ENCODE measurements at regions not wholly inside any gene's neighbourhood (a gene's known extent, or its start where the extent isn't known, plus 50 kb on each side); places are given as distances from the start of the nearest gene placed in this dataset.

- TF ChIP-seq POLR2A (IDR thresholded peaks at IDR 0.05) = no peak
- no peak for TF ChIP-seq POLR2AphosphoS5 (IDR thresholded peaks at IDR 0.05)
- TF ChIP-seq CTCF (IDR thresholded peaks at IDR 0.05) = no peak
- no peak for TF ChIP-seq EP300 (IDR thresholded peaks at IDR 0.05)
- no peak for DNase-seq (ENCODE audit: low spot score in 2 of 2)
- no peaks in the 10 kb centered on the region for H3K9me3 ChIP-seq
- no peak overlapping the region for H3K4me3 ChIP-seq
- H3K4me1 ChIP-seq = no peaks in the 10 kb centered on the region
- no peaks in the 10 kb centered on the region for H3K27me3 ChIP-seq
- H3K36me3 ChIP-seq = no peaks in the 10 kb centered on the region
- no peak overlapping the region for H3K27ac ChIP-seq
- 84% methylated on average over 12 of the region's 12 CpGs for WGBS
Observed at GRCh38 chr20:39130627-39131026, 168.5 kb downstream of the DHX35 start.

- no peaks in the 10 kb centered on the region for H3K9me3 ChIP-seq
- no peaks in the 10 kb centered on the region for H3K4me1 ChIP-seq
- TF ChIP-seq CTCF (IDR thresholded peaks at IDR 0.05) (no peak), POLR2AphosphoS5 (IDR thresholded peaks at IDR 0.05) (no peak), POLR2A (IDR thresholded peaks at IDR 0.05) (no peak), EP300 (IDR thresholded peaks at IDR 0.05) (no peak)
Observed at GRCh38 chr20:39129523-39129922, 167.4 kb downstream of the DHX35 start.

GRCh38 chr20:39124064-39124463 is 161.9 kb downstream of the DHX35 start:
- no peak for TF ChIP-seq CTCF (IDR thresholded peaks at IDR 0.05)
- TF ChIP-seq POLR2AphosphoS5 (IDR thresholded peaks at IDR 0.05) = no peak
- no peak for TF ChIP-seq POLR2A (IDR thresholded peaks at IDR 0.05)
- no peak for TF ChIP-seq EP300 (IDR thresholded peaks at IDR 0.05)
- Histone ChIP-seq H3K36me3 (no peaks in the 10 kb centered on the region), H3K9me3 (no peaks in the 10 kb centered on the region), H3K27me3 (peaks cover 28% of the 10 kb centered on the region), H3K27ac (no peak overlapping the region), H3K4me3 (no peak overlapping the region), H3K4me1 (no peaks in the 10 kb centered on the region)
- DNase-seq (ENCODE audit: low spot score in 2 of 2) = no peak
- 78% methylated on average over 7 of the region's 7 CpGs for WGBS

More at GRCh38 chr20:39129523-39129922, 167.4 kb downstream of the DHX35 start:
- no peak overlapping the region for H3K27ac ChIP-seq
- peaks cover 3% of the 10 kb centered on the region for H3K27me3 ChIP-seq
- DNase-seq (ENCODE audit: low spot score in 2 of 2) = no peak
- H3K4me3 ChIP-seq = no peak overlapping the region
- 61% methylated on average over 2 of the region's 2 CpGs for WGBS
- no peaks in the 10 kb centered on the region for H3K36me3 ChIP-seq

- Histone ChIP-seq H3K9me3 (no peaks in the 10 kb centered on the region), H3K27ac (no peak overlapping the region), H3K4me3 (no peak overlapping the region), H3K4me1 (no peaks in the 10 kb centered on the region), H3K27me3 (peaks cover 28% of the 10 kb centered on the region), H3K36me3 (no peaks in the 10 kb centered on the region)
- WGBS = 50% methylated on average over 3 of the region's 3 CpGs
- TF ChIP-seq CTCF (IDR thresholded peaks at IDR 0.05) (no peak), POLR2AphosphoS5 (IDR thresholded peaks at IDR 0.05) (no peak), EP300 (IDR thresholded peaks at IDR 0.05) (no peak), POLR2A (IDR thresholded peaks at IDR 0.05) (no peak)
- no peak for DNase-seq (ENCODE audit: low spot score in 2 of 2)
Observed at GRCh38 chr20:39123185-39123557, 161.0 kb downstream of the DHX35 start.

- no peak overlapping the region for H3K4me3 ChIP-seq
- H3K9me3 ChIP-seq = peaks cover 3% of the 10 kb centered on the region
- DNase-seq (ENCODE audit: low spot score in 2 of 2) = no peak
- no peaks in the 10 kb centered on the region for H3K36me3 ChIP-seq
- no peaks in the 10 kb centered on the region for H3K4me1 ChIP-seq
- TF ChIP-seq POLR2AphosphoS5 (IDR thresholded peaks at IDR 0.05) = no peak
- TF ChIP-seq EP300 (IDR thresholded peaks at IDR 0.05) = no peak
- TF ChIP-seq CTCF (IDR thresholded peaks at IDR 0.05) = no peak
- no peak for TF ChIP-seq POLR2A (IDR thresholded peaks at IDR 0.05)
- H3K27ac ChIP-seq = no peak overlapping the region
- H3K27me3 ChIP-seq = peaks cover 25% of the 10 kb centered on the region
Observed at GRCh38 chr20:39117491-39117890, 155.3 kb downstream of the DHX35 start.
